HepG2 (cell line): ENCODE measurements at regions not wholly inside any gene's neighbourhood (a gene's known extent, or its start where the extent isn't known, plus 50 kb on each side); places are given as distances from the start of the nearest gene placed in this dataset.

ENCODE experiments used
- CENPT ChIP-seq: sonication (generic); formaldehyde crosslinking; IDR thresholded peaks from 2 replicates; pipeline ENCODE4 v1.8.0; 2022; ENCODE audit warnings: low read depth, mild to moderate bottlenecking, moderate library complexity, missing genetic modification reagents
- DBP ChIP-seq: sonication (generic); formaldehyde crosslinking; IDR thresholded peaks from 2 replicates; pipeline ENCODE4 v1.4.0; 2020; ENCODE audit warnings: missing genetic modification reagents; ENCODE audit errors: not compliant biosample characterization
- JDP2 ChIP-seq: sonication (generic); formaldehyde crosslinking; IDR thresholded peaks from 2 replicates; pipeline ENCODE4 v1.8.1; 2022; ENCODE audit warnings: missing genetic modification reagents, borderline replicate concordance
- MTA3 ChIP-seq: sonication (generic); formaldehyde crosslinking; IDR thresholded peaks from 2 replicates; pipeline ENCODE4 v1.4.0; 2020; ENCODE audit warnings: missing genetic modification reagents
- NFYB ChIP-seq: sonication (generic); formaldehyde crosslinking; IDR thresholded peaks from 2 replicates; pipeline ENCODE4 v1.4.0; 2020; ENCODE audit warnings: missing genetic modification reagents
- RBM22 ChIP-seq: fragments of 200-400 bp; formaldehyde crosslinking; optimal IDR thresholded peaks from 2 replicates; pipeline ENCODE3; 2017; ENCODE audit warnings: mild to moderate bottlenecking, low read length, moderate library complexity
- SALL2 ChIP-seq: sonication (generic); formaldehyde crosslinking; IDR thresholded peaks from 2 replicates; pipeline ENCODE4 v1.8.1; 2023; ENCODE audit warnings: mild to moderate bottlenecking, missing genetic modification reagents, inconsistent platforms
- SOX13 ChIP-seq, 3 experiments: fragments of 450-650 bp in 1 of 3; sonication (generic) in 1 of 3; formaldehyde crosslinking in 1 of 3; IDR thresholded peaks in 2 of 3; conservative IDR thresholded peaks in 1 of 3; 2 replicates each; pipeline versions ENCODE4 v1.5.0 to v1.6.1; 2016 to 2020; ENCODE audit warnings: antibody characterized with exemption in 1 of 3, mild to moderate bottlenecking in 1 of 3, missing compliant biosample characterization in 1 of 3, missing genetic modification reagents in 1 of 3, moderate library complexity in 1 of 3
- SOX5 ChIP-seq: IDR thresholded peaks from 2 replicates; pipeline ENCODE4 v1.6.1; 2016; ENCODE audit warnings: borderline replicate concordance
- TBX2 ChIP-seq: sonication (generic); formaldehyde crosslinking; IDR thresholded peaks from 2 replicates; pipeline ENCODE4 v1.5.0; 2020; ENCODE audit warnings: missing genetic modification reagents, mild to moderate bottlenecking, borderline replicate concordance
- ZNF280B ChIP-seq: sonication (generic); formaldehyde crosslinking; IDR thresholded peaks from 2 replicates; pipeline ENCODE4 v1.5.0; 2020; ENCODE audit warnings: missing genetic modification reagents, mild to moderate bottlenecking, borderline replicate concordance
- ZNF609 ChIP-seq: sonication (generic); formaldehyde crosslinking; IDR thresholded peaks from 2 replicates; pipeline ENCODE4 v1.4.0; 2020; ENCODE audit warnings: mild to moderate bottlenecking, missing genetic modification reagents, borderline replicate concordance

GRCh38 chr4:13783800-13784411 is 156.4 kb upstream of the BOD1L1 start (continued):
- TF ChIP-seq DBP (CRISPR knock-in tag) (no peak), SOX13 (IDR thresholded peaks at IDR 0.05) (no peak), SOX13 (CRISPR knock-in tag; conservative IDR thresholded peaks at IDR 0.05 in 1 of 2, IDR thresholded peaks at IDR 0.05 in 1 of 2) (peak in 1 of 2 experiments; percentile 87; a peak in 2 of 4 replicates), CENPT (CRISPR knock-in tag) (no peak), RBM22 (no peak), ZNF280B (CRISPR knock-in tag) (no peak), NFYB (CRISPR knock-in tag) (no peak), JDP2 (no peak), TBX2 (CRISPR knock-in tag) (no peak), SOX5 (CRISPR knock-in tag) (peak; percentile 55; the same call in 1 of the 2 replicates), ZNF609 (no peak), SALL2 (CRISPR knock-in tag) (no peak), MTA3 (CRISPR knock-in tag) (no peak)
